ENCODE measurements at regions not wholly inside any gene's neighbourhood (a gene's known extent, or its start where the extent isn't known, plus 50 kb on each side); places are given as distances from the start of the nearest gene placed in this dataset.
"Not testable (repeated sequence)": the region's sequence is repeated elsewhere in the genome, so short reads cannot be mapped to it uniquely, and the experiment has no call there.

DNA sequence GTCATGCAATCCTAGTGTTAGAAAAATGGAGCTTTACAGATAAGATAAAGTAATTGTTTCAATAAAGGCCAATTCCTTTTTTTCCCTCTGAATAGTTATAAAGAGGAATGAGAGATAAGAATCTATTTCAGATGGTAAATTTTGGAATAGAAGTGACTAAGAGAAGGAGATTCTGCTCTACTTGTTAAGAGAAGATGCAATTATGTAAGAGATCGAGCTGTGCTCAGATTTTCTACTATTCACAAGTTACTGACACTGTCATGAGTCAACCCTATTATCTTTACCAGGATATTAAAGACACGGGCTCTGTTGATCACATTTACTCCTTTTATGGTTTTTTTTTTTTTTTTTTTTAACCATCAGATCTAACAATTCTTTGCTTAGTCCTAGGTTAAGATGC is 511.3 kb downstream of the ARL4A start:
- DNase-seq (ENCODE audit: low read depth) = peak; percentile 15

DNA sequence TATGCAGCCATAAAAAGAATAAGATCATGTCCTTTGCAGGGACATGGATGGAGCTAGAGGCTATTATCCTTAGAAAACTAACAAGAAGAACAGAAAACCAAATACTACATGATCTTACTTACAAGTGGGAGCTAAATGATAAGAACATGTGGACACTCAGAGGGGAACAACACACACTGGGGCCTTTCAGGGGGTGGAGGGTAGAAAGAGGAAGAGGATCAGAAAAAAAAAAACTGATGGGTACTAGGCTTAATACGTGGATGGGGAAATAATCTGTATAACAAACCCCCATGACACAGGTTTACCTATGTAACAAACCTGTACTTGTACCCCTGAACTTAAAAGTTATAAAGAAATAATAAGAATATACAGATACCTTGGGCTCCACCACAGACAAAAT is 514.2 kb downstream of the ARL4A start:
- no peak for DNase-seq (ENCODE audit: low read depth)

DNA sequence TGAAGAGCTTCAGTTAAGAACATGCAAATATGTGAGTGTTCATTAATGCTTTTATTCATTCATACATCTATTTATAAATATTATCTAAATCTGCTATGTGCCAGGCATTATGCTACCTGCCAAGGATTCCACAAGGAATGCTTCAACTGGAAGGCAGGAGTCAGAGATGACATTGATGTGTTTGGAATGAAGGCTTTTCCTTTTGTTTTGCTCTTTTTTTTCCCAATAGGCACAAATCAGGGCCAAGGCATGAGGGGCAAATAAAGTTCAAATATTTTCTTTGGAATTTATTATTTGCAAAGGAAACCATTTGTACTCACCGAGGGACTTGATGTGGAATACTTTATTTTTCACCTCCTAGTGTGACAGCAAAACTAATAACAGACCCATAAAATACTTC is 530.3 kb downstream of the ARL4A start:
- no peak for DNase-seq (ENCODE audit: low read depth)

DNA sequence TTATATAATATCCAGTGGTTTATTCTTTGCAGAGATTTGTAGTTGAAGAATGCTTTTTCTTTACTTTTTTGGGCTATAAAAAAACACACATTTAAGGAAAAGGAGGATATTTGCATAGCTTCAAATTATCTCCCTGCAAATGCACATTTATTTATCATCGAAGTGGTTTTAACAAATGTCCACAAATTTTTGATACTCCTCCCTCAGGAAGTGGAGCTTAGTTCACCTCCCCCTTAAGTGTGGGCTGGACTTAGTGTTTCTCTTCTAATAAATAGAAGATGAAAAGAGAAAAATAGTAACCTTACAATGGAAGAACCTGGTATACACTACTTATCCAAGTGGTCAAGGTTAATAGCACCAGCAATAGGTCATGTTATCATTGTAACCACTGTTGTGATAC is 537.6 kb downstream of the ARL4A start:
- DNase-seq (ENCODE audit: low read depth) = no peak

DNA sequence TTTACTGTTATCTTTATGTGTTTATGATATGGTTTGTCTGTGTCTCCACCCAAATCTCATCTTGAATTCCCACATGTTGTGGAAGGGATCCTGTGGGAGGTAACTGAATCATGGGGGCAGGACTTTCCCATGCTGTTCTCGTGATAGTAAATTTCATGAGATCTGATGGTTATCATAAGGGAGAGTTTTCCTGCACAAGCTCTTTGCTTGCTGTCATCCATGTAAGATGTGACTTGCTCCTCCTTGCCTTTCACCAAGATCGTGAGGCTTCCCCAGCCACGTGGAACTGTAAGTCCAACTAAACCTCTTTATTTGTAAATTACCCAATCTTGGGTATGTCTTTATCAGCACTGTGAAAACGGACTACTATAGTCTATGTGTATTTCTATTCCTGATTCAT is 539.0 kb downstream of the ARL4A start:
- DNase-seq (ENCODE audit: low read depth) = no peak

DNA sequence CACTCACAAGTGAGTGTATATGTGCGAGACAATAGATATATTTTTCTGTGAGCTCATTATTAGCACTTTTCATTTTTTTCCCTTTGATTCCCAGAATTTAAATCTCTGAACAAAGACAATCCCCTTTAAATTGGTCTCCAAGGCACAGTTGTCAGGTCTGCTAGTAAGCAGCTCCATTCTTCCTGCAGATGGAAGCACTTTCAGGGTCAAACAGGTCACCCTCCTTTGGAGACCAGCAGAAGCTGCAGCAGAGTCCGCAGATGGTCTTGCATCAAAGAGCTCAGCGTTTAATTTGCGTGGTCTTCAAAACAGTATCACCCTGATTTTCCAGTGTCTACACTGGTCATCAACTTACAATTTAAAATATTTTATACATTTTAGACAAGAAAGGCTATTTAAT is 543.8 kb downstream of the ARL4A start:
- DNase-seq (ENCODE audit: low read depth) = no peak

DNA sequence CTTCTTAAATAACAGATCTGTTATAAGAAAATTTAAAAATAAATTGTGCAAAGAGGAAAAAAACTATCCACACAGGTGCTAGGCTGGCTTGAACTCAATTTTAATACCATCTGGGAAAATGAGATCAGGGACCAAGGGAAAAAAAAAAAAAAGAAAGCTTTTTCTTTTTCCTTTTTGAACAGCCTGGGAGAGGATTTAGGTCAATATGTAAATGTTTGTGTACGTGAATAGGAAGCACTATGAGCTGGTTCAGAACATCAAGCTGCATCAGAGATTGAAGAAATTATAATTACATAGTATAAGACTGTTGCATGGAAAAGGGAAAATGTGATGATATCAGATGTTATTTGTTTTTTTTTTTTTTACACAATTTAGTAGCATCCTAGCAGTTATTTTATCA is 548.0 kb downstream of the ARL4A start:
- no peak for DNase-seq (ENCODE audit: low read depth)

DNA sequence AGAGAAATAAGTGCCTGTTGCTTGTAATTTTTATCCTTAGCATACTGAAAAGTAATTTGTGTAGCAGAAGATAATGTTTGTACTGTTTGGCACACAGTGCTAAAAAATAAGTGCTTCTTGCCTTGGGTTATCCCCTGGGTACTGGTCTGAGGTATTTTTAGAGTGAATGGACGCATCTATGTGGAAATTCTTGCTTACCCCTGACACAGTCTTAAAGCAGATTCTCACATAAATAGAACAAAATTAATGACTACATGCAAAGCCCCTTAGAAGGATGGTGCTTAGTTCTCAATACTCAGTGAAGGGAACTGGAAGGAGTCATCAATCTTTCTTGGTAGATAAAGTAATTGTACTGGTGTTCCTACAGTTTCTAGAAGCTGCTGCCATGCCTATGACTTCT is 548.6 kb downstream of the ARL4A start:
- DNase-seq (ENCODE audit: low read depth) = no peak

DNA sequence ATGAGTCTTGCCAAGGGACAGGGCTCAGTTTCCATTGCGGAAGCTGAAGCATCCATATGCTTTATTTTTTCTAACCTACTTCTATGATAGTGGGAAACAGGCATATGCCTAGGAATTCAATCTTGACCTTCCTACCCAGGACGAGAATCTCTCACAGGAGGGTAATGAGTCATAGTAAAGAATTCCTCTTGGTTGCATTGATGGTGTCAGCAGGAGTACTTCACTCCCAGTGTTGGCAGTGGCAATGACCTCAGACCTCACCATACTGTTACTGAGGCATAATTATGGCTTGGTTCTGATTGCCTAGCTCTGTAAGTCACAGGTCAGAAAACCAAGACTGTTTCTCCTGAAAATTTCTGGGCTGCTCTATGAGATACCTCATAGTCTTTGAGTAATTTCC is 552.9 kb downstream of the ARL4A start:
- peak; percentile 13 for DNase-seq (ENCODE audit: low read depth)

DNA sequence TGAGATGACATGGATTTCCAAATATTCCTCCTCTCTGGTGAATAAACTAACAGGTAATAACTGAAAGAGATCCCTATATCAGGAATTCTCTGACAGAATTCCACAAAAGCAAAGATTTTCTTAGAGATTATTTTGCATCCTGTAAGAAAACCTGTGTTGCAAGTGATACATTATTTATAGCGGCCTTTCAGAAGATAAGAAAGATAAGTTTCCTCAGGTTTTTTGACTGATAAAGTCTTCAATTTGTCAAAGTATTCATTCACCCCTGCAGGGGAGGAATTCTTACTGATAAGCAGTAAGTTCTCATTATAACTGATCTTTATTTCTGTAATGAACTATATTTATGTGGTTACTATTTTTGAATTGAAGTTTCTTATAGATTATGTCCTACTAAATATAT is 554.0 kb downstream of the ARL4A start:
- DNase-seq (ENCODE audit: low read depth) = no peak

DNA sequence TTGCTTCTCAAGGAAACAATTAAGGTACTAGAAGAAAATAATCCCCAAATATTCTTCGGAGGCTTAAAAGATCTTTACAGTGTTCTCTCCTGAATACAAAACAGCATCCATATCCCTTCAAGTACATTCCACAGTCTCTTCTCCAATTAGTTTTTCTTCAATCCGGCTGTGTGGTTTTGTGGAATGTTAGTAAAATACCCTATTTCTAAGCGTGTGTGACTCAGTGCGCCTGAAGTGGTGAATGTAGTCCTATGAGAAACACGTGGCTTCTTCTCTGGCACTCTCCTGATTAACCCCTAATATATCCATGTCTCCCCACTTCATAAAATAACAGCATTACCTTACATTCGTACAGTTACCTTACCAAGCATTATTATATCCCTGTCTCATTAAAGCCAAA is 570.2 kb downstream of the ARL4A start:
- no peak for DNase-seq (ENCODE audit: low read depth)

DNA sequence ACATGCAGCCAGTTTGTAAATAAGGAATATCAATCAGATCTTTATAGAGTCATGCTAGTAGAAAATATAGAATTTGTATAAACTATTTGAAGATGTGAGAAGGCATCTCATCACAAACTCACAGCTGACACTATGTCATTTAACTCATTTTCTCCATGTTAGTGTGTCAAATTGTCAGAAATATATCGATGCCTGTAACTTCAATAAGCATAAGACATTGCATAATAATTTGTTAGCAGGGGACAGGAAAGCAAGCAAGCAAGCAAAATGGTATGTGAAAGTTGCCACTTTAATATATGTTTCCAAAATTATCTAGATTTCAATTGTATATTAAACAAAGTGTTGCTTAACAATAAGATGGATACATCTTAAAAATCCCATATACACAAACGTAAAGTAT is 571.0 kb downstream of the ARL4A start:
- no peak for DNase-seq (ENCODE audit: low read depth)

DNA sequence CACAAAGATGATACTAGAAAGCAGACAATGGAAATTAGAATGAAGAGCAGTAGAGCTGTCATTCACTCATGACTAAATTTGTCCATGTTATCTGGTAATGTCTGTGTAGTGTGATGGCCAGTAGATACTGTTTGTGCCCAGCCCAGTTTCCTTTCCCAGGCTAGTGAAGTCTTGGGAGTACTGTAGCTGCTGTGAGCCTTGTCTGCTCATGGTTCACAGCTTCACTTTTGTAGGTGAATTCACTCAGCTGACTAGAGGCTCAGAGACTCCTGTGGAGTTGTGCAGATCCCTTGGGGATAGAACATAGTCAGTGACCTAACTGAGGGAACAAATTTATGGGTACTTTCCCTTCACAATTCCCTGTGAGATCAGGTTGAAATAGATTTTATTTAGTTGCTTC is 572.5 kb downstream of the ARL4A start:
- DNase-seq (ENCODE audit: low read depth) = no peak

DNA sequence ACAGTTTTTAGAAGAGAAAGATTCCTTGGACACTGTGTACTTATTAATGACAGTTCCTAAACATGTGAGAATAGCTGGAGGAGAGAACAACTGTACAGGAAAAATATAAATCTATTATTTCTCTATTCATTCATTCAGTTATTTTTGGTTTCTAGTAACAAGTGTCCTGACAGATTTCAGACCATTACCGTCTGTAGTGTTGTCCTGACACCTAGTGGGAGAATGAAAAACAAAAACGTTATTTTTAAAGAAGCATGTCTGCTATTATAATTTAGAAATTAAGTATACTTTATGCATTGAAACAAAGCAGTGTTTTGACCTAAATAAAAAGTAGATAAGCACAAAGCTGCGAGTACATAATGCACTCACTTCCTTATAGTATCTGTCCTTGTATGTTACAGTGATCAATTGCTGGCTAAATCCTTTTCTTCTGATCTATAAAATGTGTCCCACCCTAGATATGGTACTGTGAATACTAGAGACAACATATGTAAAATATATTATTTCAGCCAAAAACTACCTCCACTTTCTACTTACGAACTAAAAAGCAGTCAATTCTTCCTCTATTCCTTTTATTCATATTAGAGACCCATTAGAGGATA is 575.6 kb downstream of the ARL4A start:
- DNase-seq (ENCODE audit: low read depth) = peak; percentile 24

DNA sequence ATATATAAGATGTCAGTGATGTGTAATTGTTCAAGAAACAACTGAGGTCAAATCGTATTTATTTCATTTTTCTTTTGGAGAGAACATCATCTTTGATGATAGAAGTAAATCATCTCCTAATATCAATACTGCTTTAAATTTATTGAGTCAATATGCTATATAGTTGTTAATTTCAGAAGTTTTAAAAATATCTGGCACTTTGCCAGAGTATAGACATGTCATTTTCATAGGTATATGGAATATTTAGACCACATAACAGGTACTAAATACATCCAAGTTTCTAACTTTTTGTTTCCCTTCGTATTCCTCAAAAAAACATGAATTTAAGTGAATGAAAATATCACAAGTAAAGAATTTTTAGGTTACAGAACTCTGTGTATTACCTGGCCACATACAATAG is 577.8 kb downstream of the ARL4A start:
- DNase-seq (ENCODE audit: low read depth) = no peak

DNA sequence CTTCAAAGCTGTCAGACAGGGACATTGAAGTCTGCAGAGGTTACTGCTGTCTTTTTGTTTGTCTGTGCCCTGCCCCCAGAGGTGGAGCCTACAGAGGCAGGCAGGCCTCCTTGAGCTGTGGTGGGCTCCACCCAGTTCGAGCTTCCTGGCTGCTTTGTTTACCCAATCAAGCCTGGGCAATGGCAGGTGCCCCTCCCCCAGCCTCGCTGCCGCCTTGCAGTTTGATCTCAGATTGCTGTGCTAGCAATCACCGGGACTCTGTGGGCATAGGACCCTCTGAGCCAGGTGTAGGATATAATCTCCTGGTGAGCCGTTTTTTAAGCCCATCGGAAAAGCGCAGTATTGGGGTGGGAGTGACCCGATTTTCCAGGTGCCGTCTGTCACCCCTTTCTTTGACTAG is 586.8 kb downstream of the ARL4A start:
- not testable (repeated sequence) for DNase-seq (ENCODE audit: low read depth)

DNA sequence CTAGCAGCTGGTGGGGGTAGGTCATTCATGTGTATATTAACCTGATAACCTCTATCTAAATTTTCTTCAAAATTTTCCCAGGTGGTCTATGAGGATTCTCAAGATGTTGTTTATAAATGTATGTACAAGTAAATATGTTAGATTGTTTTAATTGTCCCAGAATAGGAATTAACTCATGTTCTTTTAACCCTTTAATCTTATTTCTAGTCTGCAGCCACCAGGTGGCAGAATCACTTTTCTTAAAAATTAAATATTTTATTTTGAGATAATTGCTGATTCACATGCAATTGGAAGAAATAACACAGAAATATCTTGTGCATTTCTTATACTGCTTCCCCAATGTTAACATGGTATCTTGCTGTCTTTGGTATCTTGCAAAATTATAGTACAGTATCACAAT is 589.5 kb downstream of the ARL4A start:
- no peak for DNase-seq (ENCODE audit: low read depth)

DNA sequence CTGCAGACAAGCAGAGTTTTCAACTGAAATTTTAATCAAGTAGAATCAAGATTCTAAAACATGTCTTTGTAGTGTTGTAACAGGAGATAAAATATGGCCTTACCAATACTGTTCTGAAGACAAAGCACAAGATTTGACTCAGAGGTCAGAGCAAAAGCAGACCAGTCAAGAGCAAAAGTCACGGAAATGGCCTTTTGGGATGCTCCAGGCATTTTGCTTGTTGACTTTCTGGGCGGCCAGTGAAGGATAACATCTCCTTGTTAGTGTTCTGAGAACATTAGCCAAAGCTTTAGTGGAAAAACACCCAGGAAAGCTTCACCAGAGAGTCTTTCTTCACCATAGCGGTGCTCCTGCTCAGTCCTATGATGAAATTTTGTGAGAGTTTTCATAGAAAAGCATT is 590.6 kb downstream of the ARL4A start:
- DNase-seq (ENCODE audit: low read depth) = no peak

DNA sequence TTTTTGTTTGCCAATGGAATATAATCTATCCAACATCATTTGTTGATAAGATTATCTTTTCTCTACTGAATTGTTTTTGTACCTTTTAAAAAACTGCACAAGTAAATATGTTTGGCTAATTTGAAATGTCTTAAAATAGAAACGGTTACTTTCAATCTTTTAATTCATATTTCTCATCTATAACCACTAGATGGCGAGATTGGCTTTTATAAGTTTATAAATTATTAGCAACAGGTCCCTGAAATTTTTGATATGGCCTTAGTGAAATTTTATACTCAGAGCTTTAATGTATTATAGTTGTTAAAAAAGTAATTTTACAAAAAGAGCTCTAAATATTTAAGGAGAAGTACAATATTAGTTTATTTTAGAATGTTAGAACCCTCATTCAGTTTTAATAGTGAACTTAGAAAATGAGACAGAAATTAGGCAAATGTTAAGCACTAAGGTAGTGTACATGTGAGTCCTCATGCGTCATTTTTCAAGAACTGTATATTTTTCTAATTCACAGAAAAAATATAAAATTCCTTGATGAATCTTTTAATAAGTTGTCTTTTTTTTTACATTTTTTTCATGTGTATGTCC is 592.5 kb downstream of the ARL4A start:
- no peak for DNase-seq (ENCODE audit: low read depth)

DNA sequence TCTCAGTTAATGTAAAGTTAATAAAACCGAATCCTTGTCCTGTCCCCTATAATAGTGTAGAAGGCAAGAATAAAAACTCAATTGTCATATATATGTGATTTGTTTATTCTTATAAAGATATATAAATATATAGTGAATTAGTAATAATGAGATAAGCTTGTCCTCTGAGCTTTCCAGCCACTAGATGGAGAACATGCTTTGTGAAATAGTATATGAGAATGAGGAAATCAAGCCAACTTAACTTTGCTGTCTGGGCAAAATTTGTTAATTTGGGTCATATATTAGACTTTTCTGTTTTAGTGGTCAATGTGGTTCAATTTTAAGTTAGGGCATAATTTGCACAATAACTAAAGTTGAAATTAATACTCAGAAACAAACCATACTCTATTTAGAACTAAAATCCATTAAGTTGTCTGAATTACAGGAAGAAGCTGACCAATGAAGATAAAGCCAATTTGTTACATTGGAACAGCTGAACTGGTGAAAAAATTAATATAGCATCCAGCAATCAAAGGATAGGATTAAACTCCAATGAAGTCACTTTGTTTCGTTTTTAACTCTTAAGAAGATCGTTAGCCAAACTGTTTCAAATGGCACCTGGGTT is 595.0 kb downstream of the ARL4A start:
- DNase-seq (ENCODE audit: low read depth) = peak; percentile 28

DNA sequence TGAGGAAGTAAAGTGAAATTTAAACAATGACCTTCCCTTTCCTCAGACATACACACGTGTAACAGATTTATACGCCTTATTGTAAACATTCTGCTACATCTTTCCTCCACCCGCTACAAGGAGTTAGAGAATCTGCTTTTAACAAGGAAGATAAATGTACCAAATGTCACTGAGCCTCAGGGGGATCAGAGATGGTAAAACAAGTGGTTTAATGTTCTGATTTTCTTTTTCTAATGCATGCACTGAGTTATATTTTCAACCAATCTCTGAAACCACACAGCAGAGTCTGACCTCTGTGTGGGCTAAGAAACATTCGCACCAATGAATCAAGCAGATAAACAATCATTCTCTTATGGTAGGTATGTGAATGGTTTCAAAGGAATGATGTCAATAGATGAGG is 599.5 kb downstream of the ARL4A start:
- no peak for DNase-seq (ENCODE audit: low read depth)

DNA sequence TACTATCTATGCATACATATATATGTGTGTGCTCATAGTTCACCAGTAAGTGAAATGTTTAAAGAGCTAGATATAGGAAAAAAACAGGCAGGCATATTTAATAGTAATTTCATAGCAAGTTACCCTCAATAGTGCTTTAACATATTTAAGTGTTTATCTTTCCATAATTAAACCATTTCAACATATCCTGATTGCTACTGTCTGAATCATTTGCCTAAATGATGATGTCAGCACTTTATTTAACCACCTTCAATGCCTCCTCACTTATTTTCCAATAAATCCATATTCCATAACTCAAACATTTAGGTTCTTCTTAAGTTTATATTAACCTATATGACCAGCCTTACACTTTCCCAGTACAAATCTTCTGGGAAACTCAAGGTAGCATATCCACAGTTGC is 601.1 kb downstream of the ARL4A start:
- DNase-seq (ENCODE audit: low read depth) = peak; percentile 9

DNA sequence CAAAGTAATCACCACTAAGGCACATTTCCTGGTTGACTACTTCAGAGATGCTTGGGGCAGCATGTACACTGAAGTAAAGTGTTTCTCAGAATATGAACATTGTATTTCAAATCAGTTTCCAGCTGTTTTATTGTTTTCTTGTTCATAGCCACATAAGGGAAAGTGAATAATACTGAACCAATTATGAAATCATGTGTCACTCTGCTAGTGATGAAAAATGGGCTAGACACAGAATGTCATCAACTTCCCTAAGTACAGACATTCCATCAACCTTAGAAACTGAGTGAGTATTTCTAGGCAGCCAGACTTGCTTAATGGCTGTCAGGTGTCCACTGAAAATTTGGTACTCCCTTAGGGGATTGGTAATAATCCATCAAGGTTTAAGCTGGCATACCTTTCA is 603.5 kb downstream of the ARL4A start:
- DNase-seq (ENCODE audit: low read depth) = peak; percentile 32
